ENCODE measurements at regions not wholly inside any gene's neighbourhood (a gene's known extent, or its start where the extent isn't known, plus 50 kb on each side); places are given as distances from the start of the nearest gene placed in this dataset.

GRCh38 chr18:70732916-70733315 is 444.1 kb downstream of the SOCS6 start:
- H3K4me3 ChIP-seq (ENCODE audit: control insufficient read depth, low read depth, low read length): no peak overlapping the region
- no peak for TF ChIP-seq CTCF (conservative IDR thresholded peaks at IDR 0.05; ENCODE audit: control insufficient read depth, insufficient read depth, low read depth, low read length)
- no peak for DNase-seq (ENCODE audit: low read depth)

- no peak for TF ChIP-seq CTCF (conservative IDR thresholded peaks at IDR 0.05; ENCODE audit: control insufficient read depth, insufficient read depth, low read depth, low read length)
- H3K4me3 ChIP-seq (ENCODE audit: control insufficient read depth, low read depth, low read length): no peak overlapping the region
- no peak for DNase-seq (ENCODE audit: low read depth)
These were observed 443.3 kb downstream of the SOCS6 start for GRCh38 chr18:70732188-70732587.

- H3K4me3 ChIP-seq (ENCODE audit: control insufficient read depth, low read depth, low read length): no peak overlapping the region
- peak; percentile 1 for DNase-seq (ENCODE audit: low read depth)
- no peak for TF ChIP-seq CTCF (conservative IDR thresholded peaks at IDR 0.05; ENCODE audit: control insufficient read depth, insufficient read depth, low read depth, low read length)
These were observed 431.8 kb downstream of the SOCS6 start for GRCh38 chr18:70720607-70721006.

GRCh38 chr18:70709720-70710119 is 420.9 kb downstream of the SOCS6 start:
- DNase-seq (ENCODE audit: low read depth): no peak
- H3K4me3 ChIP-seq (ENCODE audit: control insufficient read depth, low read depth, low read length): no peak overlapping the region
- TF ChIP-seq CTCF (conservative IDR thresholded peaks at IDR 0.05; ENCODE audit: control insufficient read depth, insufficient read depth, low read depth, low read length): no peak

GRCh38 chr18:70709144-70709543 is 420.3 kb downstream of the SOCS6 start:
- DNase-seq (ENCODE audit: low read depth): no peak
- TF ChIP-seq CTCF (conservative IDR thresholded peaks at IDR 0.05; ENCODE audit: control insufficient read depth, insufficient read depth, low read depth, low read length): no peak
- no peak overlapping the region for H3K4me3 ChIP-seq (ENCODE audit: control insufficient read depth, low read depth, low read length)

GRCh38 chr18:70705831-70706416 is 417.1 kb downstream of the SOCS6 start:
- TF ChIP-seq CTCF (conservative IDR thresholded peaks at IDR 0.05; ENCODE audit: control insufficient read depth, insufficient read depth, low read depth, low read length): no peak
- no peak for DNase-seq (ENCODE audit: low read depth)

GRCh38 chr18:70700496-70700895 is 411.7 kb downstream of the SOCS6 start:
- H3K4me3 ChIP-seq (ENCODE audit: control insufficient read depth, low read depth, low read length): no peak overlapping the region
- TF ChIP-seq CTCF (conservative IDR thresholded peaks at IDR 0.05; ENCODE audit: control insufficient read depth, insufficient read depth, low read depth, low read length): no peak
- no peak for DNase-seq (ENCODE audit: low read depth)

More at GRCh38 chr18:70705831-70706416, 417.1 kb downstream of the SOCS6 start:
- no peak overlapping the region for H3K4me3 ChIP-seq (ENCODE audit: control insufficient read depth, low read depth, low read length)
